ENCODE measurements at regions not wholly inside any gene's neighbourhood (a gene's known extent, or its start where the extent isn't known, plus 50 kb on each side); places are given as distances from the start of the nearest gene placed in this dataset.
"Not testable (repeated sequence)": the region's sequence is repeated elsewhere in the genome, so short reads cannot be mapped to it uniquely, and the experiment has no call there.

DNA sequence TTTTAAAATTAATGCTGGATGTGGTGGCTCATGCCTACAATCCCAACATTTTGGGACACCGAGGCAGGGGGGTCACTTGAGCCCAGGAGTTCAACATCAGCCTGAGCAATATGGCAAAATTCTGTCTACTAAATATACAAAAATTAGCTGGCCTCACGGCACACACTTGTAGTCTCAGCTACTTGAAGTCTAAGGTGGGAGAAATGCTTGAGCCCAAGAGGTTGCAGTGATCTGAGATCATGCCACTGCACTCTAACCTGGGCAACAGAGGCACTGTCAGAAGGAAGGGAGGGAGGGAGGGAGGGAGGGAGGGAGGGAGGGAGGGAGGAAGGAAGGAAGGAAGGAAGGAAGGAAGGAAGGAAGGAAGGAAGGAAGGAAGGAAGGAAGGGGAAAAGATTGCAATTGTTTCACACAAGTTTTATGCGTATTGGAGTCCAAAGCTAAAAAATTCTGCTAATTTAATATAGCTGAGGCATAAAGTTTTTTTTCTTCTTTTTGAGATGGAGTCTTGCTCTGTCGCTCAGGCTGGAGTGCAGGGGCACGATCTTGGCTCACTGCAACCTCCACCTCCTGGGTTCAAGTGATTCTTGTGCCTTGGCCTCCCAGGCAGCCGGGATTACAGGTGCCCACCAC lies 328.8 kb downstream of the KLF12 start:
- H3K27me3 Mint-ChIP-seq, H3K9me3 Mint-ChIP-seq, H3K4me3 Mint-ChIP-seq, H3K4me1 Mint-ChIP-seq, H3K27ac Mint-ChIP-seq, ATAC-seq: not testable (repeated sequence)
- H3K36me3 Mint-ChIP-seq = peaks cover 20% of the 10 kb centered on the region

DNA sequence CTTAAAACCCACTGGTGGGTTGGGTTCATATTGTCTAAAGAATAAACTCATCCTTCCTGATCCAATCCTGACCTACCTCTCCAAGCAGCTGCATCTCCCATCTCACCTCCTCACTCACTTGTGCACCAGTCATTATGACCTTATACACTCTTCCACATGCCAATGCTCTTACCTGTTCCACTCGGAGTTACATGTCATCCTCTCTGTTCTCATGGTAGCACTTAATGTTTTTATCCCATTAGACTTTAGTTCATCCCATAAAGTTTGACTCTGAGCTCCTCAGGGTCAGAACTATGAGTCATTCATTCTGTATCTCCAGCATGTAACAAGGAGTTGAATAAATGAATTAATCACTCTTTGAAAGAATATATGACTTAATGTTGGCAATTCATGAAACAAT lies 330.2 kb downstream of the KLF12 start:
- Mint-ChIP-seq H3K4me1 (no peaks in the 10 kb centered on the region), H3K36me3 (peaks cover 24% of the 10 kb centered on the region), H3K9me3 (peaks cover 2% of the 10 kb centered on the region), H3K4me3 (no peak overlapping the region), H3K27ac (no peak overlapping the region), H3K27me3 (no peaks in the 10 kb centered on the region)
- ATAC-seq = no peak

DNA sequence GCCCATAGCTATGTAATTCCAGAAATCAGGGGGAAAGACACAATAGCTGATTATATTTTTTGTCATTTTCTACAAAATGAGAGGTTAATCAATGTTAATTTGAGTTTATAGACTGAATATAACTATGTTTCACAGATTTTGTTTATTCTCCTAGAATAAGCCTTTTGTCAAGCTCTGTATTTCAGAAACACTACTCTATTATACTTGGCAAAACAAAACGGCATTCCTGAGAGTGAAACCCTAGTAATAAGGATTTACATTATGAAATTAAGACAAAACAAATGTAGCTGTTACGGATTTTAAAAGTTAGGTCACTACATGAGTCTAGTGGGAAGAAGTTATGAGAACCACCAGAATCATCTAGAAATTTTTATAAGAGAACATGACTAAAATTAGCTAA lies 334.2 kb downstream of the KLF12 start:
- peaks cover 3% of the 10 kb centered on the region for H3K9me3 Mint-ChIP-seq
- H3K4me1 Mint-ChIP-seq = no peaks in the 10 kb centered on the region
- no peak for ATAC-seq
- H3K36me3 Mint-ChIP-seq = peaks cover 49% of the 10 kb centered on the region
- no peak overlapping the region for H3K4me3 Mint-ChIP-seq
- H3K27ac Mint-ChIP-seq = no peak overlapping the region
- no peaks in the 10 kb centered on the region for H3K27me3 Mint-ChIP-seq

DNA sequence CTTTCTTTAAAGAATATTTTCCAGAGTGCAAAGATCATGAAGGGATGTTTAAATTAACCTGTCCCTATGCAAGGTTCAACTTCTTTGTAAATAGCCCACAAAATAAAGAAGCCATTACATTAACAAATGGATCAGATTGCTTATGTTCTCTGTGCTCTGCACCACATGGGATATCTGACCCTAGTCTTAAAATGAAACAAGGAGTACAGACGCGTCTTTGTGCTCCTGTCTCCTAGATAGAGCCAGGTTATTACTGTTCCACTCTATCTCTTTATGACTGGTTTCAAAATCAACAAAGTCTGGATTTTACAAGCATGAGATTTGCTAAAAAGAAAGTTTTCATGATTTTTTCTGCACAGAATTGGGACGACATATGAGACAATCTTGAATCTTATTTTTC lies 339.4 kb downstream of the KLF12 start:
- Mint-ChIP-seq H3K9me3 (peaks cover 3% of the 10 kb centered on the region), H3K27ac (no peak overlapping the region), H3K4me1 (no peaks in the 10 kb centered on the region)

DNA sequence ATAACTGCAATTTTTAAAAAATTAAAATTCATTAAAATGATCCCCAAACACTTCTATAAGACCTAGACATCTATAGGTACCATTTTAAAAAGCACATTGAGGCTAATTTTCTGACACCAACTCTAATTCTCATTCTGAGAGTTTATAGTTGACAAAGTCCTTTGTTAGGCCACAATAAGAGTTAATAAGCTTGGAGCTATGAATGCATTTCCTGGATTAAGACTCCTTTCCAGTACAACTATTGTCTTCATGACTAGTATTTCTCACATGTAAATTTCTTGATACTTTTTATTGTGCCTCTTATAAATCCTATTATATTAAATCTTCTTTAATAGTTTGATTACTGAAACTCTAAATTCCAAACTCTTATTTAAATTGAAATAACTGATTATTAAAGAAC lies 340.8 kb downstream of the KLF12 start:
- Mint-ChIP-seq H3K27me3 (no peaks in the 10 kb centered on the region), H3K36me3 (peaks cover 28% of the 10 kb centered on the region), H3K9me3 (no peaks in the 10 kb centered on the region), H3K4me1 (no peaks in the 10 kb centered on the region), H3K4me3 (no peak overlapping the region), H3K27ac (no peak overlapping the region)
- no peak for ATAC-seq

More for the DNA sequence above, 339.4 kb downstream of the KLF12 start:
- Mint-ChIP-seq H3K36me3 (peaks cover 37% of the 10 kb centered on the region), H3K27me3 (no peaks in the 10 kb centered on the region), H3K4me3 (no peak overlapping the region)
- ATAC-seq = no peak

DNA sequence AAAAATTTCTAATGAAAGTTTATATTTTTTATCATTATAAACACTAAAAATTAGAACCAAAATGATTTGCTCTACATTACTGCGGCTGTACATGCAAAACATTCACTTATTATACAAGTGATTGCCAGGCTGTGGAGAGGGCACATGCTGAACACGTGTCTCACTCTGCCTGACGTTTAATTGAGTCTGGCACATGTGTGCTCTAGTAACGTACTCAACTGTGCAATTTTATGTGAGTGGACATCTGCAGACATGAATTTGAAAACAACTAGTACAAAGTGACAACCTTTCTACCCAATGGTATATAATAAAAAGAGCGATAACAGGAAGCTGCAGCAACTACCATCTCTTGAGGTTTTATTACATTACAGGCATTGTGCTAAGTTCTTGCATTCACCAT lies 341.4 kb downstream of the KLF12 start:
- Mint-ChIP-seq H3K27me3 (no peaks in the 10 kb centered on the region), H3K4me3 (no peak overlapping the region), H3K4me1 (no peaks in the 10 kb centered on the region), H3K27ac (no peak overlapping the region), H3K9me3 (no peaks in the 10 kb centered on the region), H3K36me3 (peaks cover 22% of the 10 kb centered on the region)
- no peak for ATAC-seq

DNA sequence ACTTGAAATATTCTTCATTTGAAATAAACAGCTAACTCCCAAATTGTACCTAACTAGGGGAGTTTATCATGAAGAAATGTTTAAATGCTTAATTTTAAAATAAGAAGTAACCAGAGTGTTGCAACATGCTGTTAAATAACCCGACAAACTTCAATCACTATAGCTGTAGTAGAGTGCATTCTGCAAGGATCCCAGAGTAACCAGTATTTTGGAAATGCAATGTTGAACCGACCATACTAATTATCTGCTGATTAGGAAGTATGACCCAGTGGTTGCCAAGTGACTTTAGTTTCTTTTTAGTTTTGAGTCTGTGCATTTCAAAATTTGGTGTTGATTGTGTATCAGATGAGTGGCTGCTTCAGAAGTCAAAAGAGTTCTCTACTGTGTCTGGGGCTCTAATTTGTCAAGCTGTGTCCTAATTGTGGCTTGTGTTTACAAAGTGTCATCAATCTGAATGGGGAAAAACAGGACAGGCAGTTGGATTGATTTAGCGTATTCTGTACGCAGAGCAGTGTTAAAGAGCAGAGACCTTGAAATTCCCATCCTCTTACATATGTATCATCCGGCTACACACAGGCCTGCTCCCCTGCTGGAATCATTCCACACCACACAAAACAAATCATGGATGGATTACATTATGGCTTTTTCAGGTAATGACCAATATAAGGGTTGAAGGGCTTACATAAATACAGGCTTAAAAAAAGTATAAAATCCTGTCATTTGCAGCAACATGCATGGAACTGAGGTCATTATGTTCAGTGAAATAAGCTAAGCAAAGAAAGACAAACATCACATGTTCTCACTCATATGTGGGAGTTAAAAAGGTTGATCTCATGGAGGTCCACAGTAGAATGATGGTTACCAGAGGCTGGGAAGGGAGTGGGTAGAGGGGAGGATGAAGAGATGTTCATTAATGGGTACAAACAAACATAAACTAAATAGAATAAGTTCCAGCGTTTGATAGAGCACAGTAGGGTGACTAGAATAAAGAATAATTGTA lies 351.5 kb downstream of the KLF12 start:
- Mint-ChIP-seq H3K4me1 (peaks cover 11% of the 10 kb centered on the region), H3K9me3 (no peaks in the 10 kb centered on the region)

DNA sequence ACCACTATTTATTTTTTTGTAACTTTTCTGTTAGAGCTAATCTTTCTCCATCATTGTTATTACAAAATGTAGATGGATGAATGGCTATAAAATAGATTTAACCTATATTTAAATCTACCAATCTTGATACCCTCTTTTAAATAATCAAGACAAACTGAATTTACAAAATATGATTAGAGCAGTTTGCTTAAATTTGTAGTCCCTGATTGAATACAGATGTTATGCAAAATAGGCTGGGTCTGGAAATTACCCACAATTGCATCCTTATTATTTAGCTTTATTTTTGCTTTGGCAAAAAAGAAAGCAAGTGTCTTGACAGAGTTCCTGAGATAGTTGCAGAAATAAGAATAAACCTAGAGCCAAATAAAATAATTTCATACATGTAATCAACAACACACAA lies 352.8 kb downstream of the KLF12 start:
- H3K9me3 Mint-ChIP-seq = no peaks in the 10 kb centered on the region
- ATAC-seq = no peak
- H3K4me1 Mint-ChIP-seq = peaks cover 11% of the 10 kb centered on the region
- no peak overlapping the region for H3K4me3 Mint-ChIP-seq
- peaks cover 44% of the 10 kb centered on the region for H3K36me3 Mint-ChIP-seq
- H3K27me3 Mint-ChIP-seq = no peaks in the 10 kb centered on the region
- H3K27ac Mint-ChIP-seq = no peak overlapping the region

More for the DNA sequence above, 351.5 kb downstream of the KLF12 start:
- ATAC-seq = no peak
- Mint-ChIP-seq H3K27ac (no peak overlapping the region), H3K4me3 (no peak overlapping the region), H3K36me3 (peaks cover 35% of the 10 kb centered on the region), H3K27me3 (no peaks in the 10 kb centered on the region)

DNA sequence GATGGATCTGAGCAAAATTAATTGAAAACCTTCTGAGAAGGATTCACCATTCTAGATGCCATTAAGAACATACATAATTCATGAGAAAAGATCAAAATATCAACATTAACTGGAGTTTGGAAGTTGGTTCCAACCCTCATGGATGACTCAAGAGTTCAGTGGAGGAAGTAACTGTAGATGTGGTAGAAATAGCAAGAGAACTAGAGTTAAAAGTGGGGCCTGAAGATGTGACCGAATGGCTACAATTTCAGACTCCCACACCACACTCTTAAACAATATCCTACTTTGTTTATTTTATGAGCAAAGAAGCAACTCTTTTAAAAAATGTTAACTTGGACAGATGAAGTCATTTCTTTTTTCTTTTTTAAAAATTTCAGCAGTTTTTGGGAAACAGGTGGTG lies 354.3 kb downstream of the KLF12 start:
- Mint-ChIP-seq H3K4me1 (peaks cover 4% of the 10 kb centered on the region), H3K4me3 (no peak overlapping the region), H3K36me3 (peaks cover 39% of the 10 kb centered on the region), H3K27ac (no peak overlapping the region), H3K27me3 (no peaks in the 10 kb centered on the region), H3K9me3 (no peaks in the 10 kb centered on the region)
- no peak for ATAC-seq

DNA sequence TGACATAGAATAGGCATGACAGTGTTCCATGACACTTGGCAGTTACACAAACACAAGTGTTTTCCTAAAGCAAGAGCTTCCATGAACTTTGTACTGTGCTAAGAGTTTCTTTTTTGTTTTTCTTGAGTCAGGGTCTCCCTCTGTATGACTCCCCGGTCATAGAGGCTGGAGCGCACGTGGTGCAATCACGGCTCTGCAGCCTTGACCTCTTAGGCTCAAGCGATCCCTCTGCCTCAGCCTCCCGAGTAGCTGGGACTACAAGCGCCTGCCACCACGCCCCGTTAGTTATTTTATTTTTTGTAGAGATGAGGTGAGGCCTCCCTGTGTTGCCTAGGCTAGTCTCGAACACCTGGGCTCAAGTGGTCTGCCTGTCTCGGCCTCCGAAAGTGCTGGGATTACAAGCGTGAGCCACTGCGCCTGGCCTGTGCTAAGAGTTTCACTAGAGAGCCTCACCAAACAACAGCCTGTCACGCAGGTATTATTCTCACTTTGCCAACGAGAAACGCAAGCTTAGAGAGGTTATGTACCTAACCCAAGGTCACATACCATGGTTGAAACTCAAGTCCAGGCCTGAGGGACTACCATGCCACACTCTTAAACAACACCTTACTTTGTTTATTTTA lies 355.9 kb downstream of the KLF12 start:
- H3K9me3 Mint-ChIP-seq = no peaks in the 10 kb centered on the region
- H3K36me3 Mint-ChIP-seq = peaks cover 36% of the 10 kb centered on the region
- H3K4me3 Mint-ChIP-seq = no peak overlapping the region
- H3K27ac Mint-ChIP-seq = no peak overlapping the region
- no peaks in the 10 kb centered on the region for H3K27me3 Mint-ChIP-seq
- no peak for ATAC-seq
- H3K4me1 Mint-ChIP-seq = peaks cover 4% of the 10 kb centered on the region

DNA sequence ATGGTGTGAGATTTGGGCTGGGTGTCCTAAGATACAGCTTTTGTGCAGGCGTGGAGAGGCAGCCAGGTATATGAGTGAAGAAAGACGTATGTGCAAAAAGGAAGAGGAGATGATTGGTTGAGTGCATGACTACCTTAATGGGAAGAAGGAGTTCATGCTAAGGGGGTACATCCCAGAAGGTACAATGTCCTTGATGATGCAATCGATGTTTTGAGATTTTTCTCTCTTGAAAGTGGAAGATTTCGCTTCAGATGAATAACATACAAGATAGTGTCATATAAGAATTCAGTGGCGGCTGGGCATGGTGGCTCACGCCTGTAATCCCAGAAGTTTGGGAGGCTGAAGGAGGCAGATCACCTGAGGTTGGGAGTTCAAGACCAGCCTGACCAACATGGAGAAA lies 357.1 kb downstream of the KLF12 start:
- no peak for ATAC-seq
- H3K4me1 Mint-ChIP-seq = peaks cover 4% of the 10 kb centered on the region
- H3K27ac Mint-ChIP-seq = no peak overlapping the region
- H3K4me3 Mint-ChIP-seq = no peak overlapping the region
- H3K27me3 Mint-ChIP-seq = no peaks in the 10 kb centered on the region
- peaks cover 39% of the 10 kb centered on the region for H3K36me3 Mint-ChIP-seq
- no peaks in the 10 kb centered on the region for H3K9me3 Mint-ChIP-seq

DNA sequence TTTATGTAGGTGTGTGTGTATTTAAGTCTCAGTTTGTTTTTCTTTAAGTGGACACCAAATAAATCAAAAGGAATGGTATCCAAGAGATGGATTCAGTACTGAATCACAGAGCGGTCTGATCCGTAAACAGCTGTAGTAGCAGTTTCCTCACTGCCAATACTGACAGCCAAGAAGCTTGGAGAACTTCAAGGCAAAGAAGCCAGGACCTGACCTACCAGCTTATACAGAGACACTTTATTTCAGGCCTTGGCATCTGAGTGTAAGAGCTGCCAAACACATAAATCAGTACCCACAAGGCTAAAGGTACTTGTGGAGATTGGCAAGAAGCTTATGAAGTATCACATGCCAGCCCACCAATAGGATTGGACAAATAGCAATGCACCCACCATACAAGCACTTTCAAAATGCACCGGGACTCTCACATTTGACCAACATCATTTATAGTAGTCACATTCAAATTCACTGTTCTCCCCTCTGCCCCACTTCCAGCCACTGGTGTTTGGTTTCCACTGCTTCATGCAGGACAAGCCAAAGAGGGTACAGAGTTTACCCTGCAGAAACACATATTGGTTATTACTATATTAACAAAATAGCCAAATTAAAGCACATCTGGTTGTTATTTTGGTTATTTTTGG lies 357.9 kb downstream of the KLF12 start:
- Mint-ChIP-seq H3K27ac (no peak overlapping the region), H3K9me3 (peaks cover 2% of the 10 kb centered on the region), H3K27me3 (no peaks in the 10 kb centered on the region), H3K4me1 (peaks cover 4% of the 10 kb centered on the region), H3K4me3 (no peak overlapping the region), H3K36me3 (peaks cover 46% of the 10 kb centered on the region)
- ATAC-seq = no peak

DNA sequence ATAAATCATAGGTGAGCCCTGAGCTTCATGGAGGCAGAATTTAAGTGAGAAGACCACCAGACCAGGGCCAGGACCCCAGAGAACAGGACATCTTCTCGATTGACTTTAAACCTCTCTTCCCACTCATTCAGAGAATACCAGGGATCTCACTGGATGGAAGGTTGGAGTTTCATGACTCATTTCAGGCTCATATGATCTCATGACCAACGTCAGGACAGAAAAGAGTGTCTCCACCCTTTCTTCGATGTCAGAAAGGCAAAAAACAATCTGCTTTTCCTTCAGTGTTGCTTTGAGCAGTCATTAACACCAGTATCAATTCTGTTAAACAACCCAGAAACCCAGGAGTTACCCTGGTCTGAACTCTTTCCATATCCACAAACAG lies 361.0 kb downstream of the KLF12 start:
- Mint-ChIP-seq H3K9me3 (peaks cover 2% of the 10 kb centered on the region), H3K36me3 (peaks cover 36% of the 10 kb centered on the region), H3K27ac (no peak overlapping the region), H3K4me1 (peaks cover 10% of the 10 kb centered on the region), H3K4me3 (no peak overlapping the region), H3K27me3 (no peaks in the 10 kb centered on the region)
- ATAC-seq = no peak

DNA sequence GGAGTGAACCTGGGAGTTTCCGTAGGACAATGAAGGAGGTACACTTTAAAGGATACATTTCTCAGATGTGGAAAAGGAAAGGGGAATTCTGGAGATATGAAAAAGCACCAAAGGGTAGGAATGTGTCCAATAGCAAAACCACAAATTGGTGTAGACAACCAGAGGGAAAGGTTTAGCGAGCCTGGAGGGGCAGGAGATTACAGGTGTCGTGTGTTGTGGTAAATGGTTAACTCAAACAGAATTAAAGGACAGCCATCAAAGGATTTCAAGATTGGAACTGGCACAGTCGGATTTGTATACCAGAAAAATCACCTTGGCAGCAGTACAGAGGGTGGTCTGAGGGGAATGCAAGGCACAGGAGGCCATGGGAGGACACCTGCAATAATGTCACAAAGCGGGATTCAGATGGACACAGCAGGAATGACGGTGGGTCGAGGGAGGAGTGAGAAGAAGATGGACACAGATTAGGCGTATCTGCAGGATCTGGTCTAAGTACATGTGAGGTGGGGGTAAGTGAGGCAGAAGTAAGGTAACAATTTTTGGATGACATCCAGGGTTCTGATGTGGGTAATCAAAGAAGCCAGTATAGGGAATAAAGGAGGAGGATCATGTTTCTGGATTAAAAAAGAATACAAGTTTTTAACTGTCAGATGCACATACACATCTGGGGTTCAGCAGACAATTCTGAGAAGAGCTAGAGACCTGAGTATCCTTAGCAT lies 361.6 kb downstream of the KLF12 start:
- Mint-ChIP-seq H3K27me3 (no peaks in the 10 kb centered on the region), H3K4me3 (no peak overlapping the region), H3K36me3 (peaks cover 36% of the 10 kb centered on the region), H3K4me1 (peaks cover 16% of the 10 kb centered on the region), H3K27ac (no peak overlapping the region), H3K9me3 (peaks cover 2% of the 10 kb centered on the region)
- no peak for ATAC-seq

Measured in stimulated activated memory B cell treated with anti-CD40 and anti-IgM and Interleukin-4, amounts not matched to agents 10 μg/mL and 1 μg/mL and 100 μg/mL, for 72 hours (primary cell).